Endothelial cell of umbilical vein (primary cell): ENCODE measurements at regions not wholly inside any gene's neighbourhood (a gene's known extent, or its start where the extent isn't known, plus 50 kb on each side); places are given as distances from the start of the nearest gene placed in this dataset.

Experiments used
- BruUV-seq: library from RNA; stranded (reverse); fragments of 400-500 nt; replicated peaks from 2 replicates; lab custom pipeline; 2021; lab: Mats Ljungman, UMichigan
- CTCF ChIA-PET: fragments of 300-600, 350-600 bp; sonication (Branson Sonifier 250); formaldehyde crosslinking; loops from one replicate; lab custom pipeline; 2021; ENCODE audit warnings: antibody characterized with exemption, inconsistent platforms; lab: Charles Lee
- POLR2A ChIA-PET: fragments of 300-600, 350-600 bp; sonication (Branson Sonifier 250); formaldehyde crosslinking; loops from one replicate; lab custom pipeline; 2021; ENCODE audit warnings: antibody characterized with exemption, inconsistent platforms; lab: Charles Lee
- DNase-seq: peaks from one replicate; pipeline ENCODE4 v3.0.0-alpha.2; 2011; ENCODE audit warnings: low read depth, low spot score
- FAIRE-seq: peaks from 2 replicates; lab custom pipeline; 2011; peaks lifted over from hg19 to GRCh38; lab: Jason Lieb, UNC
- H2AFZ ChIP-seq: 2 replicates; pipeline ENCODE4 v1.6.0; 2012; ENCODE audit warnings: low read depth, low read length, control low read depth, inconsistent platforms
- H3K27ac ChIP-seq: 2 replicates; pipeline ENCODE4 v1.5.1; 2011; ENCODE audit warnings: low read depth, mild to moderate bottlenecking, control low read depth, low read length, moderate library complexity; ENCODE audit not compliant: insufficient read depth
- H3K27me3 ChIP-seq, 2 experiments: 2 replicates each; pipeline versions ENCODE4 v1.6.0 to v1.6.1; 2011; ENCODE audit warnings: low read length in 2 of 2, mixed read lengths in 1 of 2; ENCODE audit not compliant: control insufficient read depth in 2 of 2, insufficient read depth in 2 of 2
- H3K36me3 ChIP-seq, 2 experiments: 2 replicates in 1 of 2; 3 replicates in 1 of 2; pipeline ENCODE4 v1.5.1; 2011; ENCODE audit warnings: low read length in 2 of 2, mild to moderate bottlenecking in 1 of 2, moderate library complexity in 1 of 2; ENCODE audit not compliant: control insufficient read depth in 2 of 2, insufficient read depth in 2 of 2; ENCODE audit errors: extremely low read depth in 1 of 2
- H3K4me1 ChIP-seq: 3 replicates; pipeline ENCODE4 v1.5.1; 2011; ENCODE audit warnings: mild to moderate bottlenecking, low read length; ENCODE audit not compliant: control insufficient read depth, insufficient read depth; ENCODE audit errors: extremely low read depth
- H3K4me2 ChIP-seq: 2 replicates; pipeline ENCODE4 v1.6.1; 2011; ENCODE audit warnings: low read length, control low read depth, mixed read lengths; ENCODE audit not compliant: insufficient read depth
- H3K4me3 ChIP-seq, 3 experiments: fragments of 200-600 bp in 1 of 3; sonication (generic), shearing (Covaris generic) in 1 of 3; replicated peaks in 1 of 3; 2 replicates each; pipeline ENCODE4 v1.5.1; 2011 to 2016; ENCODE audit warnings: control low read depth in 3 of 3, low read length in 3 of 3, mild to moderate bottlenecking in 2 of 3, inconsistent platforms in 1 of 3, low read depth in 1 of 3, moderate library complexity in 1 of 3; ENCODE audit not compliant: insufficient read depth in 1 of 3
- H3K79me2 ChIP-seq: 2 replicates; pipeline ENCODE4 v1.6.0; 2012; ENCODE audit warnings: low read length, inconsistent platforms; ENCODE audit not compliant: control insufficient read depth, insufficient read depth
- H3K9ac ChIP-seq: replicated peaks from 2 replicates; pipeline ENCODE3; 2011; ENCODE audit warnings: low read length, control low read depth; ENCODE audit not compliant: insufficient read depth; ENCODE audit errors: extremely low read depth
- H3K9me1 ChIP-seq: replicated peaks from 3 replicates; pipeline ENCODE4 v1.6.0; 2011; ENCODE audit warnings: mild to moderate bottlenecking, low read length; ENCODE audit not compliant: control insufficient read depth, insufficient read depth; ENCODE audit errors: extremely low read depth
- H3K9me3 ChIP-seq: replicated peaks from 2 replicates; pipeline ENCODE4 v1.5.1; 2012; ENCODE audit warnings: low read length, inconsistent platforms; ENCODE audit not compliant: control insufficient read depth, insufficient read depth
- H4K20me1 ChIP-seq: replicated peaks from 2 replicates; pipeline ENCODE3; 2011; ENCODE audit warnings: mild to moderate bottlenecking, low read length; ENCODE audit not compliant: control insufficient read depth, insufficient read depth; ENCODE audit errors: extremely low read depth
- EZH2 ChIP-seq: IDR thresholded peaks from 2 replicates; pipeline ENCODE4 v1.6.1; 2012; ENCODE audit warnings: borderline replicate concordance, low read depth, mild to moderate bottlenecking, moderate library complexity, low read length, inconsistent platforms; ENCODE audit not compliant: severe bottlenecking
- FOS ChIP-seq: IDR thresholded peaks from 2 replicates; pipeline ENCODE4 v1.6.1; 2011; ENCODE audit warnings: mild to moderate bottlenecking, low read length, moderate library complexity, borderline replicate concordance; ENCODE audit not compliant: insufficient read depth
- GATA2 ChIP-seq: IDR thresholded peaks from 2 replicates; pipeline ENCODE4 v1.7.0; 2011; ENCODE audit warnings: low read depth, mild to moderate bottlenecking, moderate library complexity, mixed read lengths, low read length; ENCODE audit not compliant: insufficient read length, insufficient read depth
- MYC ChIP-seq: IDR thresholded peaks from one replicate; pipeline ENCODE4 v1.6.1; 2011; ENCODE audit warnings: mild to moderate bottlenecking, low read depth, low read length
- POLR2A ChIP-seq: IDR thresholded peaks from 2 replicates; pipeline ENCODE4 v1.6.1; 2012; ENCODE audit warnings: low read depth, mild to moderate bottlenecking, control low read depth, low read length
- POLR2AphosphoS5 ChIP-seq: IDR thresholded peaks from 2 replicates; pipeline ENCODE4 v1.6.1; 2012; ENCODE audit warnings: low read depth, mild to moderate bottlenecking, control low read depth, low read length, moderate library complexity; ENCODE audit not compliant: insufficient read depth
- dilution Hi-C: fragments of 300-500 bp; cut with MboI; formaldehyde crosslinking; loops from one replicate; pipeline ENCODE4 v1.15.0; 2019; ENCODE audit warnings: low sequenced_read_pairs; ENCODE audit not compliant: extremely low pct_ligation_motif_present
- intact Hi-C: fragments of 100-400 bp; cut with micrococcal nuclease; formaldehyde crosslinking; loops from one replicate; pipeline ENCODE4 v1.10.0; 2022
- TF ChIP-seq, protein P1 (sequence below), 2 donors: IDR thresholded peaks; 1 replicate in 1 of 2; 2 replicates in 1 of 2; pipeline ENCODE4 v1.5.1; 2011; ENCODE audit warnings: low read length in 2 of 2, mild to moderate bottlenecking in 2 of 2, moderate library complexity in 2 of 2, control low read depth in 1 of 2, inconsistent platforms in 1 of 2, low read depth in 1 of 2; ENCODE audit not compliant: insufficient read depth in 1 of 2; ENCODE audit errors: extremely low read depth in 1 of 2
- TF ChIP-seq, protein P2 (sequence below): IDR thresholded peaks from 2 replicates; pipeline ENCODE4 v1.6.1; 2011; ENCODE audit not compliant: insufficient read depth, insufficient read length

DNA sequence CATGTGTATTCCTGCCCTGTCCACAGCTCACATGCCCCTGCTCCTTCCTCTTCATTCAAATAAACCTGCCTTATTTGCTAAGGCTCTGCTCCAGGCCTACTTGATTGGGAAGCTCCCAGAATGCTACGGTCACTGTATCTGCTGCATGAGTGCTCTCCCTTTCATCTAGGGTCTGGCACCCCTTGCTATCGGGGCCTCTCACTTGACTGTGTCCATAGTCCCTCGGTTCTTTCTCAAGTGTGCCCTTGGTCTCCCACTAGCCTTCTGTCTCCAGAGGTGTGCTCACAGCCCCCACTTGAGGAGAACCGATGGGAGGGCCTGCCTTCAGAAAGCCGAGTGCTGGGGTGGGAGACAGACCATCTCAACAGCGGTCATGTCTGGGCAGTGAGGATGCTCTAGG, 57.4 kb upstream of the NMNAT3 start:
- no peaks in the 10 kb centered on the region for H3K79me2 ChIP-seq
- H3K9me1 ChIP-seq: no peaks in the 10 kb centered on the region
- dilution Hi-C loops (loop anchor here (25.0 kb wide), 1 partner anchor 127 kb away; no protein-coding TSS in a partner anchor), intact Hi-C loops (no loop called here)
- H3K4me3 ChIP-seq: no peak overlapping the region
- no peak for DNase-seq
- FAIRE-seq: no peak
- no peak overlapping the region for H3K27ac ChIP-seq
- no TSS peak for BruUV-seq
- H3K27me3 ChIP-seq: no peaks in the 10 kb centered on the region
- no peak overlapping the region for H3K9ac ChIP-seq
- H4K20me1 ChIP-seq: no peaks in the 10 kb centered on the region
- ChIA-PET POLR2A (no interaction called here), CTCF (no interaction called here)
- peaks cover 2% of the 10 kb centered on the region for H3K9me3 ChIP-seq
- H3K4me1 ChIP-seq: no peaks in the 10 kb centered on the region
- TF ChIP-seq, protein P1, sequence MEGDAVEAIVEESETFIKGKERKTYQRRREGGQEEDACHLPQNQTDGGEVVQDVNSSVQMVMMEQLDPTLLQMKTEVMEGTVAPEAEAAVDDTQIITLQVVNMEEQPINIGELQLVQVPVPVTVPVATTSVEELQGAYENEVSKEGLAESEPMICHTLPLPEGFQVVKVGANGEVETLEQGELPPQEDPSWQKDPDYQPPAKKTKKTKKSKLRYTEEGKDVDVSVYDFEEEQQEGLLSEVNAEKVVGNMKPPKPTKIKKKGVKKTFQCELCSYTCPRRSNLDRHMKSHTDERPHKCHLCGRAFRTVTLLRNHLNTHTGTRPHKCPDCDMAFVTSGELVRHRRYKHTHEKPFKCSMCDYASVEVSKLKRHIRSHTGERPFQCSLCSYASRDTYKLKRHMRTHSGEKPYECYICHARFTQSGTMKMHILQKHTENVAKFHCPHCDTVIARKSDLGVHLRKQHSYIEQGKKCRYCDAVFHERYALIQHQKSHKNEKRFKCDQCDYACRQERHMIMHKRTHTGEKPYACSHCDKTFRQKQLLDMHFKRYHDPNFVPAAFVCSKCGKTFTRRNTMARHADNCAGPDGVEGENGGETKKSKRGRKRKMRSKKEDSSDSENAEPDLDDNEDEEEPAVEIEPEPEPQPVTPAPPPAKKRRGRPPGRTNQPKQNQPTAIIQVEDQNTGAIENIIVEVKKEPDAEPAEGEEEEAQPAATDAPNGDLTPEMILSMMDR (IDR thresholded peaks at IDR 0.05; ENCODE audit: extremely low read depth in 1 of 2, insufficient read depth in 1 of 2, low read depth in 1 of 2, low read length in 2 of 2): no peak
- TF ChIP-seq EZH2: no peak
- TF ChIP-seq, protein P2, sequence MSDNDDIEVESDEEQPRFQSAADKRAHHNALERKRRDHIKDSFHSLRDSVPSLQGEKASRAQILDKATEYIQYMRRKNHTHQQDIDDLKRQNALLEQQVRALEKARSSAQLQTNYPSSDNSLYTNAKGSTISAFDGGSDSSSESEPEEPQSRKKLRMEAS: no peak
- H3K4me2 ChIP-seq: no peak overlapping the region
- H2AFZ ChIP-seq: no peak overlapping the region
- H3K36me3 ChIP-seq: no peaks in the 10 kb centered on the region

DNA sequence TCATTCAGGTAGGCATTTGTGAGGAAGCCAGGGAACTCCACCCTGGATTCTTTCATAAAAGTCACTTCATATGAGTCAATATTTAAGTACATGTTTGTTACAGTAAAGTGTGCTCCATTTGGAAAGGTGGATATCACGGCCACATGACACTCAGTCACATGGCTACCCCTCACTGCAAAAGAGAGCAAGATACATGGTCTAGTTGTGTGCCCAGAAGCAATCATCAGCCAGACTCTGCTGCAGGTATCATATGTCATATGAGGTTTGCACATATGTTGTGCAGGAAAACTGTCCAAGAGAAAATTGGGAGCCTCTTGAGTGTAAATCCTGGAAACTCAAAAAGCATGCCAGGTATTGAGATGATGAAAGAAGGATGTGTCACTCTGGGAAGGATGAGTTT, 55.0 kb upstream of the NMNAT3 start:
- H4K20me1 ChIP-seq: no peaks in the 10 kb centered on the region
- no TSS peak for BruUV-seq
- H3K27me3 ChIP-seq: no peaks in the 10 kb centered on the region
- no peak for DNase-seq
- H2AFZ ChIP-seq: no peak overlapping the region
- H3K4me1 ChIP-seq: no peaks in the 10 kb centered on the region
- peaks cover 2% of the 10 kb centered on the region for H3K9me3 ChIP-seq
- TF ChIP-seq, protein P2: no peak
- TF ChIP-seq POLR2AphosphoS5: no peak
- TF ChIP-seq GATA2: no peak
- TF ChIP-seq FOS: no peak
- TF ChIP-seq EZH2: no peak
- no peak for TF ChIP-seq MYC
- TF ChIP-seq POLR2A: no peak
- TF ChIP-seq, protein P1 (IDR thresholded peaks at IDR 0.05; ENCODE audit: extremely low read depth in 1 of 2, insufficient read depth in 1 of 2, low read depth in 1 of 2, low read length in 2 of 2): no peak
- dilution Hi-C loops: loop anchor here (25.0 kb wide), 1 partner anchor 130 kb away; no protein-coding TSS in a partner anchor
- no peak overlapping the region for H3K4me2 ChIP-seq
- H3K27ac ChIP-seq: no peak overlapping the region
- no peaks in the 10 kb centered on the region for H3K79me2 ChIP-seq
- FAIRE-seq: no peak
- no peak overlapping the region for H3K4me3 ChIP-seq
- CTCF ChIA-PET: no interaction called here
- intact Hi-C loops: no loop called here
- H3K9ac ChIP-seq: no peak overlapping the region
- no peaks in the 10 kb centered on the region for H3K36me3 ChIP-seq
- no peaks in the 10 kb centered on the region for H3K9me1 ChIP-seq
- POLR2A ChIA-PET: no interaction called here
